HepG2 (cell line): ENCODE measurements at regions not wholly inside any gene's neighbourhood (a gene's known extent, or its start where the extent isn't known, plus 50 kb on each side); places are given as distances from the start of the nearest gene placed in this dataset.

Experiments
- BHLHE40 ChIP-seq: IDR thresholded peaks from 2 replicates; pipeline ENCODE4 v1.6.1; 2011; ENCODE audit warnings: low read length, improper control_type of control experiment
- BORCS8-MEF2B ChIP-seq: sonication (generic); formaldehyde crosslinking; IDR thresholded peaks from 2 replicates; pipeline ENCODE4 v1.8.0; 2022; ENCODE audit warnings: mild to moderate bottlenecking, missing genetic modification reagents
- CREBL2 ChIP-seq: sonication (generic); formaldehyde crosslinking; IDR thresholded peaks from 2 replicates; pipeline ENCODE4 v1.8.1; 2023; ENCODE audit warnings: missing genetic modification reagents, mild to moderate bottlenecking, borderline replicate concordance
- FOXA3 ChIP-seq: IDR thresholded peaks from 2 replicates; pipeline ENCODE4 v1.6.1; 2016; ENCODE audit warnings: missing genetic modification reagents, missing compliant biosample characterization
- GPN1 ChIP-seq: sonication (generic); formaldehyde crosslinking; IDR thresholded peaks from 2 replicates; pipeline ENCODE4 v1.5.1; 2020; ENCODE audit warnings: missing genetic modification reagents, borderline replicate concordance
- GTF3A ChIP-seq: sonication (generic); formaldehyde crosslinking; conservative IDR thresholded peaks from 2 replicates; pipeline ENCODE4 v1.4.0; 2020; ENCODE audit warnings: mild to moderate bottlenecking, missing genetic modification reagents
- NCOA5 ChIP-seq: sonication (generic); formaldehyde crosslinking; IDR thresholded peaks from 2 replicates; pipeline ENCODE4 v1.4.0; 2020; ENCODE audit warnings: missing genetic modification reagents
- NFE2L1 ChIP-seq: sonication (generic); formaldehyde crosslinking; IDR thresholded peaks from 2 replicates; pipeline ENCODE4 v1.4.0; 2020; ENCODE audit warnings: missing genetic modification reagents, mild to moderate bottlenecking, borderline replicate concordance
- NFYB ChIP-seq: sonication (generic); formaldehyde crosslinking; IDR thresholded peaks from 2 replicates; pipeline ENCODE4 v1.4.0; 2020; ENCODE audit warnings: missing genetic modification reagents
- POGZ ChIP-seq: sonication (generic); formaldehyde crosslinking; IDR thresholded peaks from 2 replicates; pipeline ENCODE4 v1.4.0; 2020; ENCODE audit warnings: mild to moderate bottlenecking, missing genetic modification reagents
- PPARG ChIP-seq: conservative IDR thresholded peaks from 2 replicates; pipeline ENCODE4 v1.6.1; 2016; ENCODE audit warnings: missing biosample characterization, missing genetic modification reagents
- RBM22 ChIP-seq: fragments of 200-400 bp; formaldehyde crosslinking; optimal IDR thresholded peaks from 2 replicates; pipeline ENCODE3; 2017; ENCODE audit warnings: mild to moderate bottlenecking, low read length, moderate library complexity
- RFXAP ChIP-seq: sonication (generic); formaldehyde crosslinking; IDR thresholded peaks from 2 replicates; pipeline ENCODE4 v1.4.0; 2020; ENCODE audit warnings: missing genetic modification reagents, borderline replicate concordance
- SAP130 ChIP-seq: IDR thresholded peaks from 2 replicates; pipeline ENCODE4 v1.6.1; 2016; ENCODE audit warnings: low read depth
- SIN3A ChIP-seq: IDR thresholded peaks from 2 replicates; pipeline ENCODE4 v1.6.1; 2011; ENCODE audit warnings: low read depth, mild to moderate bottlenecking, control low read depth, low read length, borderline replicate concordance
- SSRP1 ChIP-seq: IDR thresholded peaks from 2 replicates; pipeline ENCODE4 v1.6.1; 2016; ENCODE audit warnings: control low read depth
- TERF1 ChIP-seq: sonication (generic); formaldehyde crosslinking; IDR thresholded peaks from 2 replicates; pipeline ENCODE4 v1.8.0; 2022; ENCODE audit warnings: mild to moderate bottlenecking, missing genetic modification reagents, moderate library complexity
- ZNF230 ChIP-seq: sonication (generic); formaldehyde crosslinking; IDR thresholded peaks from 2 replicates; pipeline ENCODE4 v1.4.0; 2020; ENCODE audit warnings: mild to moderate bottlenecking, missing genetic modification reagents
- ZNF292 ChIP-seq: sonication (generic); formaldehyde crosslinking; IDR thresholded peaks from 2 replicates; pipeline ENCODE4 v1.8.1; 2022; ENCODE audit warnings: mild to moderate bottlenecking, low read depth, missing genetic modification reagents, borderline replicate concordance
- ZNF605 ChIP-seq: sonication (generic); formaldehyde crosslinking; IDR thresholded peaks from 2 replicates; pipeline ENCODE4 v1.8.0; 2022; ENCODE audit warnings: mild to moderate bottlenecking, missing genetic modification reagents
- ZNF660 ChIP-seq: sonication (generic); formaldehyde crosslinking; IDR thresholded peaks from 2 replicates; pipeline ENCODE4 v1.5.1; 2020; ENCODE audit warnings: mild to moderate bottlenecking, low read depth, missing genetic modification reagents, borderline replicate concordance
- ZNF781 ChIP-seq: sonication (generic); formaldehyde crosslinking; IDR thresholded peaks from 2 replicates; pipeline ENCODE4 v1.5.1; 2020; ENCODE audit warnings: borderline replicate concordance, mild to moderate bottlenecking, missing genetic modification reagents; ENCODE audit errors: not compliant biosample characterization
- ZZZ3 ChIP-seq: sonication (generic); formaldehyde crosslinking; IDR thresholded peaks from 2 replicates; pipeline ENCODE4 v1.4.0; 2020; ENCODE audit warnings: missing genetic modification reagents, mild to moderate bottlenecking, borderline replicate concordance
- TF ChIP-seq, protein P1 (sequence below): sonication (generic); formaldehyde crosslinking; IDR thresholded peaks from 2 replicates; pipeline ENCODE4 v1.5.1; 2020; ENCODE audit warnings: mild to moderate bottlenecking, missing genetic modification reagents
- TF ChIP-seq, protein P2 (sequence below): sonication (generic); formaldehyde crosslinking; IDR thresholded peaks from 2 replicates; pipeline ENCODE4 v1.5.0; 2020; ENCODE audit warnings: mild to moderate bottlenecking, missing genetic modification reagents, borderline replicate concordance

GRCh38 chr2:42978175-42978886, 185.9 kb upstream of the HAAO start (continued):
- TF ChIP-seq, protein P1, sequence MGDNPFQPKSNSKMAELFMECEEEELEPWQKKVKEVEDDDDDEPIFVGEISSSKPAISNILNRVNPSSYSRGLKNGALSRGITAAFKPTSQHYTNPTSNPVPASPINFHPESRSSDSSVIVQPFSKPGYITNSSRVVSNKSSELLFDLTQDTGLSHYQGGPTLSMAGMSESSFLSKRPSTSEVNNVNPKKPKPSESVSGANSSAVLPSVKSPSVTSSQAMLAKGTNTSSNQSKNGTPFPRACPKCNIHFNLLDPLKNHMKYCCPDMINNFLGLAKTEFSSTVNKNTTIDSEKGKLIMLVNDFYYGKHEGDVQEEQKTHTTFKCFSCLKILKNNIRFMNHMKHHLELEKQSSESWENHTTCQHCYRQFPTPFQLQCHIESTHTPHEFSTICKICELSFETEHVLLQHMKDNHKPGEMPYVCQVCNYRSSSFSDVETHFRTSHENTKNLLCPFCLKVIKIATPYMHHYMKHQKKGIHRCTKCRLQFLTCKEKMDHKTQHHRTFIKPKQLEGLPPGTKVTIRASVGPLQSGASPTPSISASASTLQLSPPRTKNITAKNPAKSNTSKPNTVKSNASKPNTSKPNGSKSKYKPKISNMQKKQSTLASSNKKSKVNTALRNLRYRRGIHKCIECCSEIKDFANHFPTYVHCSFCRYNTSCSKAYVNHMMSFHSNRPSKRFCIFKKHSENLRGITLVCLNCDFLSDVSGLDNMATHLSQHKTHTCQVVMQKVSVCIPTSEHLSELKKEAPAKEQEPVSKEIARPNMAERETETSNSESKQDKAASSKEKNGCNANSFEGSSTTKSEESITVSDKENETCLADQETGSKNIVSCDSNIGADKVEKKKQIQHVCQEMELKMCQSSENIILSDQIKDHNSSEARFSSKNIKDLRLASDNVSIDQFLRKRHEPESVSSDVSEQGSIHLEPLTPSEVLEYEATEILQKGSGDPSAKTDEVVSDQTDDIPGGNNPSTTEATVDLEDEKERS (CRISPR knock-in tag) = peak; percentile 99
- TF ChIP-seq TERF1 (CRISPR knock-in tag) (no peak), BHLHE40 (peak; percentile 20; the same call in 1 of the 2 replicates), ZNF230 (CRISPR knock-in tag) (peak; percentile 95), CREBL2 (CRISPR knock-in tag) (no peak), NFE2L1 (CRISPR knock-in tag) (no peak), RFXAP (CRISPR knock-in tag) (peak; percentile 93), SSRP1 (CRISPR knock-in tag) (no peak; the same call in 1 of the 2 replicates), ZZZ3 (CRISPR knock-in tag) (no peak), SIN3A (peak; percentile 77; the same call in 1 of the 2 replicates), NFYB (CRISPR knock-in tag) (peak; percentile 16; the same call in 1 of the 2 replicates), ZNF660 (CRISPR knock-in tag) (no peak), RBM22 (no peak), NCOA5 (CRISPR knock-in tag) (no peak), ZNF781 (CRISPR knock-in tag) (peak; percentile 98), GTF3A (CRISPR knock-in tag) (no peak), SAP130 (CRISPR knock-in tag) (peak; percentile 88), POGZ (CRISPR knock-in tag) (peak; percentile 95), GPN1 (CRISPR knock-in tag) (no peak), BORCS8-MEF2B (CRISPR knock-in tag) (peak; percentile 82; the same call in 1 of the 2 replicates), FOXA3 (peak; percentile 96), PPARG (CRISPR knock-in tag) (peak; percentile 92), ZNF605 (CRISPR knock-in tag) (no peak; the same call in 1 of the 2 replicates), ZNF292 (CRISPR knock-in tag) (peak; percentile 96)
- TF ChIP-seq, protein P2, sequence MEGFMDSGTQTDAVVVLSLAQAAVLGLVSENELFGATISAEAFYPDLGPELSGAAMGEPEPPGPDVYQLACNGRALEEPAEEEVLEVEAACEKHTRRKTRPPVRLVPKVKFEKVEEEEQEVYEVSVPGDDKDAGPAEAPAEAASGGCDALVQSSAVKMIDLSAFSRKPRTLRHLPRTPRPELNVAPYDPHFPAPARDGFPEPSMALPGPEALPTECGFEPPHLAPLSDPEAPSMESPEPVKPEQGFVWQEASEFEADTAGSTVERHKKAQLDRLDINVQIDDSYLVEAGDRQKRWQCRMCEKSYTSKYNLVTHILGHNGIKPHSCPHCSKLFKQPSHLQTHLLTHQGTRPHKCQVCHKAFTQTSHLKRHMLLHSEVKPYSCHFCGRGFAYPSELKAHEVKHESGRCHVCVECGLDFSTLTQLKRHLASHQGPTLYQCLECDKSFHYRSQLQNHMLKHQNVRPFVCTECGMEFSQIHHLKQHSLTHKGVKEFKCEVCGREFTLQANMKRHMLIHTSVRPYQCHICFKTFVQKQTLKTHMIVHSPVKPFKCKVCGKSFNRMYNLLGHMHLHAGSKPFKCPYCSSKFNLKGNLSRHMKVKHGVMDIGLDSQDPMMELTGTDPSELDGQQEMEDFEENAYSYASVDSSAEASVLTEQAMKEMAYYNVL (CRISPR knock-in tag) = peak; percentile 60; the same call in 1 of the 2 replicates
